ENCODE measurements at regions not wholly inside any gene's neighbourhood (a gene's known extent, or its start where the extent isn't known, plus 50 kb on each side); places are given as distances from the start of the nearest gene placed in this dataset.
"Not testable (repeated sequence)": the region's sequence is repeated elsewhere in the genome, so short reads cannot be mapped to it uniquely, and the experiment has no call there.

DNA sequence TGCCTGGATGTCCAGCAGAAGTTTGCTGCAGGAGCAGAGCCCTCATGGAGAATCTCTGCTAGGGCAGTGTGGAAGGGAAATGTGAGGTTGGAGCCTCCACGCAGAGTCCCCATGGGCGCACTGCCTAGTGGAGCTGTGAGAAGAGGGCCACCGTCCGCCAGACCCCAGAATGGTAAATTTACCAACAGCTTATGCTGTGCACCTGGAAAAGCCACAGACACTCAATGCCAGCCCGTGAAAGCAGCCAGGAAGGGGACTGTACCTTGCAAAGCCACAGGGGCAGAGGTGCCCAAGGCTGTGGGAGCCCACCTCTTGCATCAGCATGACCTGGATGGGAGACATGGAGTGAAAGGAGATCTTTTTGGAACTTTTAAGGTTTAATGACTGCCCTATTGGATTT, 225.6 kb upstream of the RSPO3 start:
- TF ChIP-seq, protein P1, sequence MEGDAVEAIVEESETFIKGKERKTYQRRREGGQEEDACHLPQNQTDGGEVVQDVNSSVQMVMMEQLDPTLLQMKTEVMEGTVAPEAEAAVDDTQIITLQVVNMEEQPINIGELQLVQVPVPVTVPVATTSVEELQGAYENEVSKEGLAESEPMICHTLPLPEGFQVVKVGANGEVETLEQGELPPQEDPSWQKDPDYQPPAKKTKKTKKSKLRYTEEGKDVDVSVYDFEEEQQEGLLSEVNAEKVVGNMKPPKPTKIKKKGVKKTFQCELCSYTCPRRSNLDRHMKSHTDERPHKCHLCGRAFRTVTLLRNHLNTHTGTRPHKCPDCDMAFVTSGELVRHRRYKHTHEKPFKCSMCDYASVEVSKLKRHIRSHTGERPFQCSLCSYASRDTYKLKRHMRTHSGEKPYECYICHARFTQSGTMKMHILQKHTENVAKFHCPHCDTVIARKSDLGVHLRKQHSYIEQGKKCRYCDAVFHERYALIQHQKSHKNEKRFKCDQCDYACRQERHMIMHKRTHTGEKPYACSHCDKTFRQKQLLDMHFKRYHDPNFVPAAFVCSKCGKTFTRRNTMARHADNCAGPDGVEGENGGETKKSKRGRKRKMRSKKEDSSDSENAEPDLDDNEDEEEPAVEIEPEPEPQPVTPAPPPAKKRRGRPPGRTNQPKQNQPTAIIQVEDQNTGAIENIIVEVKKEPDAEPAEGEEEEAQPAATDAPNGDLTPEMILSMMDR (IDR thresholded peaks at IDR 0.05) = not testable (repeated sequence)
- not testable (repeated sequence) for TF ChIP-seq POLR2A (IDR thresholded peaks at IDR 0.05)
